GM10266 (cell line): ENCODE measurements at regions not wholly inside any gene's neighbourhood (a gene's known extent, or its start where the extent isn't known, plus 50 kb on each side); places are given as distances from the start of the nearest gene placed in this dataset.

Source experiments
- DNase-seq: peaks from one replicate; pipeline ENCODE4 v3.0.0; 2012; ENCODE audit errors: extremely low spot score
- CTCF ChIP-seq: IDR thresholded peaks from 2 replicates; pipeline ENCODE4 v1.5.1; 2012; ENCODE audit warnings: mild to moderate bottlenecking, low read depth; ENCODE audit not compliant: control insufficient read depth, insufficient read depth; ENCODE audit errors: missing control alignments

GRCh38 chr2:172230332-172230888 is 127.7 kb upstream of the DLX2 start:
- TF ChIP-seq CTCF: no peak
- no peak for DNase-seq

GRCh38 chr2:172230889-172231401 is 128.2 kb upstream of the DLX2 start:
- no peak for TF ChIP-seq CTCF
- no peak for DNase-seq

- DNase-seq: no peak
- TF ChIP-seq CTCF: no peak
Observed at GRCh38 chr2:172231508-172231907, 128.8 kb upstream of the DLX2 start.

- TF ChIP-seq CTCF: no peak
- no peak for DNase-seq
Observed at GRCh38 chr2:172232708-172233396, 130.2 kb upstream of the DLX2 start.

- DNase-seq: no peak
- no peak for TF ChIP-seq CTCF
Observed at GRCh38 chr2:172233987-172234715, 131.5 kb upstream of the DLX2 start.

- DNase-seq: no peak
- no peak for TF ChIP-seq CTCF
Observed at GRCh38 chr2:172234716-172235691, 132.3 kb upstream of the DLX2 start.
